GM10266 (cell line): ENCODE measurements at regions not wholly inside any gene's neighbourhood (a gene's known extent, or its start where the extent isn't known, plus 50 kb on each side); places are given as distances from the start of the nearest gene placed in this dataset.

ENCODE experiments used
- DNase-seq: peaks from one replicate; pipeline ENCODE4 v3.0.0; 2012; ENCODE audit errors: extremely low spot score
- CTCF ChIP-seq: IDR thresholded peaks from 2 replicates; pipeline ENCODE4 v1.5.1; 2012; ENCODE audit warnings: mild to moderate bottlenecking, low read depth; ENCODE audit not compliant: control insufficient read depth, insufficient read depth; ENCODE audit errors: missing control alignments

- no peak for TF ChIP-seq CTCF
- DNase-seq = no peak
Measured at GRCh38 chr13:22108283-22108942, 437.5 kb downstream of the FGF9 start.

GRCh38 chr13:22108979-22109378 is 438.1 kb downstream of the FGF9 start:
- TF ChIP-seq CTCF = no peak
- DNase-seq = no peak

GRCh38 chr13:22110368-22110767 is 439.5 kb downstream of the FGF9 start:
- no peak for DNase-seq
- no peak for TF ChIP-seq CTCF

- DNase-seq = no peak
- no peak for TF ChIP-seq CTCF
Measured at GRCh38 chr13:22111152-22111783, 440.4 kb downstream of the FGF9 start.

- DNase-seq = no peak
- no peak for TF ChIP-seq CTCF
Measured at GRCh38 chr13:22111961-22112360, 441.1 kb downstream of the FGF9 start.

- no peak for DNase-seq
- no peak for TF ChIP-seq CTCF
Measured at GRCh38 chr13:22112956-22113745, 442.3 kb downstream of the FGF9 start.
